Spleen (tissue), 7 donors: ENCODE measurements at regions not wholly inside any gene's neighbourhood (a gene's known extent, or its start where the extent isn't known, plus 50 kb on each side); places are given as distances from the start of the nearest gene placed in this dataset.

Experiments
- CTCF ChIP-seq, 11 experiments: fragments of 200-600 bp in 7 of 11; fragments of 450-650 bp in 4 of 11; sonication (generic) in 4 of 11; IDR thresholded peaks in 8 of 11; conservative IDR thresholded peaks in 3 of 11; 1 replicate in 7 of 11; 2 replicates in 4 of 11; pipeline versions ENCODE4 v1.4.0 to v1.8.0; 2016 to 2021; ENCODE audit warnings: antibody characterized with exemption in 11 of 11, inconsistent platforms in 4 of 11, mild to moderate bottlenecking in 1 of 11
- POLR2A ChIP-seq, 3 donors: fragments of 450-650 bp; IDR thresholded peaks; one replicate each; pipeline ENCODE4 v1.5.1; 2017; ENCODE audit warnings: antibody characterized with exemption in 3 of 3, mild to moderate bottlenecking in 1 of 3
- donor health status: DM: no; HTN: no; CAD: no; lungs with moderate emphysema.
- donor health status: DM: no; HTN: no; CAD: no.
- donor health status: DM: no; HTN: no; CAD: no.

GRCh38 chr1:175822580-175822979 lies 79.2 kb upstream of the TNR start:
- TF ChIP-seq CTCF (IDR thresholded peaks at IDR 0.05 in 8 of 11, conservative IDR thresholded peaks at IDR 0.05 in 3 of 11), result no peak
- TF ChIP-seq POLR2A (IDR thresholded peaks at IDR 0.05), result no peak
